Tibial artery (tissue), 4 donors: ENCODE measurements at regions not wholly inside any gene's neighbourhood (a gene's known extent, or its start where the extent isn't known, plus 50 kb on each side); places are given as distances from the start of the nearest gene placed in this dataset.
A peak's percentile ranks its signal among the peaks of the same experiment; 100 is the strongest.

ENCODE experiments used
- DNase-seq, 2 donors: peaks; one replicate each; pipeline ENCODE4 v3.0.0-alpha.2; 2019
- H3K27ac ChIP-seq, 2 donors: fragments of 200-600 bp; sonication (generic) in 1 of 2; 1 replicate in 1 of 2; 2 replicates in 1 of 2; pipeline ENCODE4 v1.5.1; 2018 to 2019; ENCODE audit warnings: mild to moderate bottlenecking in 1 of 2
- H3K27me3 ChIP-seq, 2 donors: fragments of 200-600 bp; sonication (generic) in 1 of 2; one replicate each; pipeline versions ENCODE4 v1.5.1 to v1.6.0; 2016 to 2019
- H3K36me3 ChIP-seq, 3 donors: fragments of 200-600 bp; sonication (generic) in 2 of 3; one replicate each; pipeline ENCODE4 v1.5.1; 2016 to 2019; ENCODE audit warnings: mild to moderate bottlenecking in 2 of 3
- H3K4me1 ChIP-seq, 4 donors: fragments of 200-600 bp; sonication (generic) in 2 of 4; 1 replicate in 3 of 4; 2 replicates in 1 of 4; pipeline ENCODE4 v1.5.1; 2016 to 2019
- H3K4me3 ChIP-seq, 2 donors: fragments of 200-600 bp; sonication (generic) in 1 of 2; 1 replicate in 1 of 2; 2 replicates in 1 of 2; pipeline ENCODE4 v1.5.1; 2018 to 2019; ENCODE audit warnings: mild to moderate bottlenecking in 2 of 2
- H3K9me3 ChIP-seq, 3 donors: fragments of 200-600 bp; sonication (generic) in 1 of 3; one replicate each; pipeline ENCODE4 v1.5.1; 2016 to 2019
- CTCF ChIP-seq, 2 experiments: fragments of 200-600 bp in 1 of 2; fragments of 450-650 bp in 1 of 2; IDR thresholded peaks; one replicate each; pipeline ENCODE4 v1.5.1; 2017 to 2019; ENCODE audit warnings: antibody characterized with exemption in 2 of 2, mild to moderate bottlenecking in 1 of 2, moderate library complexity in 1 of 2
- intact Hi-C: fragments of 100-400 bp; cut with DNase I; formaldehyde crosslinking; loops from one replicate; pipeline ENCODE4 v1.15.0; 2023; ENCODE audit warnings: low total_unique reads

GRCh38 chr4:31083456-31083855 lies 363.3 kb downstream of the PCDH7 start:
- Histone ChIP-seq H3K27me3 (no peaks in the 10 kb centered on the region), H3K4me1 (peaks cover 0 to 74% (median 23%) of the 10 kb centered on the region in 4 donors), H3K36me3 (no peaks in the 10 kb centered on the region), H3K27ac (peak overlapping the region; percentile 11 to 68), H3K9me3 (no peaks in the 10 kb centered on the region), H3K4me3 (no peak overlapping the region)
- no peak for TF ChIP-seq CTCF (IDR thresholded peaks at IDR 0.05)
- intact Hi-C loops, result no loop called here
- no peak for DNase-seq

- H3K36me3 ChIP-seq, result no peaks in the 10 kb centered on the region
- no peak for DNase-seq
- no peak overlapping the region for H3K4me3 ChIP-seq
- intact Hi-C loops, result no loop called here
- no peaks in the 10 kb centered on the region for H3K9me3 ChIP-seq
- H3K27ac ChIP-seq, result peak overlapping the region; percentile 45 to 65
- no peaks in the 10 kb centered on the region for H3K27me3 ChIP-seq
- no peak for TF ChIP-seq CTCF (IDR thresholded peaks at IDR 0.05)
- H3K4me1 ChIP-seq, result peaks cover 0 to 88% (median 28%) of the 10 kb centered on the region in 4 donors
Measured at GRCh38 chr4:31084806-31085416, 364.7 kb downstream of the PCDH7 start.

DNA sequence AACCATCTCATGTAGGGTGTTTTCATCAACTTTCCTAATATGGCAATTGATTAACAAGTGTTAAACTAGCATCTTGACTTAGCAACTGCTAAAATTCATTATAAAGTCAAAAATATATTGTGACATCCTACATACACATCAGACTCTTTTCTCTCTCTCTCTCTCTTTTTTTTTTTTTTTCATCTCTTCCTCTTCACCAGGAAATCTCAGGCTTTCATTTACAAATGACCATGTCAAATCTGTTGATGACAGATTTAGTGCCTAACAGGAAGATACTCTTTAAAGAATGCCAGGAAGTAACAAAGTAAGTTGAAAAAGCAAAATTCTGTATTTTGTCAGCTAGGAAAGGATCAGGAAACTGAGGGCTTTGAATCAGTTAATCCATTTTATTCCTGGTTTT lies 365.5 kb downstream of the PCDH7 start:
- H3K4me3 ChIP-seq, result no peak overlapping the region
- peaks cover 0 to 88% (median 28%) of the 10 kb centered on the region in 4 donors for H3K4me1 ChIP-seq
- intact Hi-C loops, result no loop called here
- peak overlapping the region; percentile 45 to 65 for H3K27ac ChIP-seq
- no peaks in the 10 kb centered on the region for H3K36me3 ChIP-seq
- H3K9me3 ChIP-seq, result no peaks in the 10 kb centered on the region
- H3K27me3 ChIP-seq, result no peaks in the 10 kb centered on the region
- no peak for DNase-seq
- no peak for TF ChIP-seq CTCF (IDR thresholded peaks at IDR 0.05)

GRCh38 chr4:31086756-31087330 lies 366.7 kb downstream of the PCDH7 start:
- DNase-seq, result no peak
- intact Hi-C loops, result no loop called here
- Histone ChIP-seq H3K9me3 (no peaks in the 10 kb centered on the region), H3K4me1 (peaks cover 0 to 78% (median 25%) of the 10 kb centered on the region in 4 donors), H3K36me3 (no peaks in the 10 kb centered on the region), H3K27ac (peak overlapping the region; percentile 45 to 65), H3K27me3 (no peaks in the 10 kb centered on the region), H3K4me3 (no peak overlapping the region)
- TF ChIP-seq CTCF (IDR thresholded peaks at IDR 0.05), result no peak

- peak overlapping the region; percentile 45 to 56 for H3K27ac ChIP-seq
- intact Hi-C loops, result no loop called here
- no peaks in the 10 kb centered on the region for H3K36me3 ChIP-seq
- DNase-seq, result no peak
- no peak for TF ChIP-seq CTCF (IDR thresholded peaks at IDR 0.05)
- H3K4me3 ChIP-seq, result no peak overlapping the region
- peaks cover 0 to 65% (median 22%) of the 10 kb centered on the region in 4 donors for H3K4me1 ChIP-seq
- no peaks in the 10 kb centered on the region for H3K9me3 ChIP-seq
- no peaks in the 10 kb centered on the region for H3K27me3 ChIP-seq
Measured at GRCh38 chr4:31088600-31089230, 368.5 kb downstream of the PCDH7 start.
